Neural progenitor cell (in vitro differentiated cells): ENCODE measurements at regions not wholly inside any gene's neighbourhood (a gene's known extent, or its start where the extent isn't known, plus 50 kb on each side); places are given as distances from the start of the nearest gene placed in this dataset.

ENCODE experiments used
- EZH2 ChIP-seq: fragments of 200-600 bp; sonication (generic); IDR thresholded peaks from 2 replicates; pipeline ENCODE4 v1.6.1; 2017; ENCODE audit warnings: antibody characterized with exemption, mild to moderate bottlenecking, moderate library complexity
- TF ChIP-seq, protein P1 (sequence below): fragments of 200-600 bp; sonication (generic); IDR thresholded peaks from 2 replicates; pipeline ENCODE4 v1.5.1; 2017; ENCODE audit warnings: antibody characterized with exemption, mild to moderate bottlenecking

DNA sequence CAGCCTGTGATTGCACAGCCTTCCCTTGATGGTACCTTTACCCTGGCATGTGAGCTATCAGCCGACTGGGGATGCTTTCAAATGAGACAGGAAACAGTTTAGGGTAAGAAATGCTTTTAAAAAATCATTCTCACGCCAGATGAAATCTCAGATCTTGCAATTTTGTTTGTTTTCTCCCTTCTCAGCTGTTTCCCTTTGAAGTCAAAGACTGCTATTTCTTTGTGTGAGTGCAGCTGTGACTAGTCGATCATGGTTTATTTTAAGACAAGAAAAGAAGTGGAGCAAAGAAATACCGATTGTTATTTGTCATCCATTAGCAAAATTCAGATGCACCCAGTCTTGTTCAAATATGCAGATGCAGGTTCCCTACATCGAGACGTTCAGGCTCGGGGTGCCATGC lies 489.7 kb downstream of the QKI start:
- TF ChIP-seq, protein P1, sequence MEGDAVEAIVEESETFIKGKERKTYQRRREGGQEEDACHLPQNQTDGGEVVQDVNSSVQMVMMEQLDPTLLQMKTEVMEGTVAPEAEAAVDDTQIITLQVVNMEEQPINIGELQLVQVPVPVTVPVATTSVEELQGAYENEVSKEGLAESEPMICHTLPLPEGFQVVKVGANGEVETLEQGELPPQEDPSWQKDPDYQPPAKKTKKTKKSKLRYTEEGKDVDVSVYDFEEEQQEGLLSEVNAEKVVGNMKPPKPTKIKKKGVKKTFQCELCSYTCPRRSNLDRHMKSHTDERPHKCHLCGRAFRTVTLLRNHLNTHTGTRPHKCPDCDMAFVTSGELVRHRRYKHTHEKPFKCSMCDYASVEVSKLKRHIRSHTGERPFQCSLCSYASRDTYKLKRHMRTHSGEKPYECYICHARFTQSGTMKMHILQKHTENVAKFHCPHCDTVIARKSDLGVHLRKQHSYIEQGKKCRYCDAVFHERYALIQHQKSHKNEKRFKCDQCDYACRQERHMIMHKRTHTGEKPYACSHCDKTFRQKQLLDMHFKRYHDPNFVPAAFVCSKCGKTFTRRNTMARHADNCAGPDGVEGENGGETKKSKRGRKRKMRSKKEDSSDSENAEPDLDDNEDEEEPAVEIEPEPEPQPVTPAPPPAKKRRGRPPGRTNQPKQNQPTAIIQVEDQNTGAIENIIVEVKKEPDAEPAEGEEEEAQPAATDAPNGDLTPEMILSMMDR: no peak
- no peak for TF ChIP-seq EZH2
